ENCODE measurements at regions not wholly inside any gene's neighbourhood (a gene's known extent, or its start where the extent isn't known, plus 50 kb on each side); places are given as distances from the start of the nearest gene placed in this dataset.

- TF ChIP-seq, protein P1, sequence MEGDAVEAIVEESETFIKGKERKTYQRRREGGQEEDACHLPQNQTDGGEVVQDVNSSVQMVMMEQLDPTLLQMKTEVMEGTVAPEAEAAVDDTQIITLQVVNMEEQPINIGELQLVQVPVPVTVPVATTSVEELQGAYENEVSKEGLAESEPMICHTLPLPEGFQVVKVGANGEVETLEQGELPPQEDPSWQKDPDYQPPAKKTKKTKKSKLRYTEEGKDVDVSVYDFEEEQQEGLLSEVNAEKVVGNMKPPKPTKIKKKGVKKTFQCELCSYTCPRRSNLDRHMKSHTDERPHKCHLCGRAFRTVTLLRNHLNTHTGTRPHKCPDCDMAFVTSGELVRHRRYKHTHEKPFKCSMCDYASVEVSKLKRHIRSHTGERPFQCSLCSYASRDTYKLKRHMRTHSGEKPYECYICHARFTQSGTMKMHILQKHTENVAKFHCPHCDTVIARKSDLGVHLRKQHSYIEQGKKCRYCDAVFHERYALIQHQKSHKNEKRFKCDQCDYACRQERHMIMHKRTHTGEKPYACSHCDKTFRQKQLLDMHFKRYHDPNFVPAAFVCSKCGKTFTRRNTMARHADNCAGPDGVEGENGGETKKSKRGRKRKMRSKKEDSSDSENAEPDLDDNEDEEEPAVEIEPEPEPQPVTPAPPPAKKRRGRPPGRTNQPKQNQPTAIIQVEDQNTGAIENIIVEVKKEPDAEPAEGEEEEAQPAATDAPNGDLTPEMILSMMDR (IDR thresholded peaks at IDR 0.05; ENCODE audit: control insufficient read depth, insufficient read depth, low read depth, low read length, missing control alignments): no peak
- H3K4me3 ChIP-seq (ENCODE audit: control insufficient read depth, low read depth, low read length): no peak overlapping the region
- DNase-seq (ENCODE audit: low read depth): no peak
These were observed 112.3 kb upstream of the IRF2BP2 start for GRCh38 chr1:234722270-234722704.

GRCh38 chr1:234721476-234722269 lies 111.7 kb upstream of the IRF2BP2 start:
- peak; percentile 94 for DNase-seq (ENCODE audit: low read depth)
- no peak overlapping the region for H3K4me3 ChIP-seq (ENCODE audit: control insufficient read depth, low read depth, low read length)
- TF ChIP-seq, protein P1 (IDR thresholded peaks at IDR 0.05; ENCODE audit: control insufficient read depth, insufficient read depth, low read depth, low read length, missing control alignments): no peak

- H3K4me3 ChIP-seq (ENCODE audit: control insufficient read depth, low read depth, low read length): no peak overlapping the region
- TF ChIP-seq, protein P1 (IDR thresholded peaks at IDR 0.05; ENCODE audit: control insufficient read depth, insufficient read depth, low read depth, low read length, missing control alignments): no peak
- DNase-seq (ENCODE audit: low read depth): no peak
These were observed 110.9 kb upstream of the IRF2BP2 start for GRCh38 chr1:234720709-234721441.

GRCh38 chr1:234719454-234720251 lies 109.7 kb upstream of the IRF2BP2 start:
- TF ChIP-seq, protein P1 (IDR thresholded peaks at IDR 0.05; ENCODE audit: control insufficient read depth, insufficient read depth, low read depth, low read length, missing control alignments): no peak
- no peak for DNase-seq (ENCODE audit: low read depth)

DNA sequence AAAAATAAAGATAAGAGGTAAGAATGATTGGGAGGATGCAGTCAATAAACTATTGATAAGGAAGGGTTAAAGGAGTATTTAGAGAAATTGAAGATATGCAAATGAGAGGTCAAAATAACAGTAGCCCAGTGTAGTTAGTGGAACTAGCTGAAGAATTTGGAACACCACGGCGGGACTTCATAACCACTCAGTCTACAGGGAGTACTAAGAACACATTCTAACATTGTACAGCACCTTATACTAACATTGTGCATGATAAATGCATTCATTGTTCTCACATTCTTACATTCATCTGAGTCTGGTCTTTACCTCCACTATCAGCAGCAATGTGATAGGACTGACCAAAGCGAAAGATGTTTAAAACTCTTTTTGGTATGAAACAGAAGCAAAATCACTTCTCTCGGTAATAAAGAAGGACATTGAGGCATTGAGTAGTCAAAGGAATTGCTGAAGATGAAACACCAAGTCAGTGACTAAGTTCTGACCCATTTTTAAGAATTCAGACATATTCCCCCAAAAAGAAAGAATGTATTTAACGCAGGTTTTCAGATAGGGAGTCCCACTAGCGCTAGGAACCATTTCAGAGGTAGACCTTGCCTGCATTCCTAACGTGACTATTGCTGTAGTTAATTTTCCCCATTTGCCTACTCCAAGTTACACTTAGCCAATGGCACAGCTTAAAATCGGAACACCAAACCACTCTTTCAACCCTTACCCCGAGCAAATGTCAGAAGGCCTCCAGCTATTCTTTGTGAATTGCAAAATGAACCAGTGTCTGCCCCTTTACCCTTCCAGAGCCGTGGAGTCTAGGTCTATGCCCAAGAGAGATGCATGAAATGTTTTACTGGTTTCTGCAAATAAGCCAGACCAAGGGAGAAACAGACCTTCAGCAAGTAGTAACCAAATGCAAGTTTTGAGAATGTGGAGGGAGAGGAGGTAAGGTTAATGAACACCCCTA lies 108.8 kb upstream of the IRF2BP2 start:
- TF ChIP-seq, protein P1 (IDR thresholded peaks at IDR 0.05; ENCODE audit: control insufficient read depth, insufficient read depth, low read depth, low read length, missing control alignments): no peak
- no peak for DNase-seq (ENCODE audit: low read depth)
- H3K4me3 ChIP-seq (ENCODE audit: control insufficient read depth, low read depth, low read length): no peak overlapping the region

More at GRCh38 chr1:234719454-234720251, 109.7 kb upstream of the IRF2BP2 start:
- no peak overlapping the region for H3K4me3 ChIP-seq (ENCODE audit: control insufficient read depth, low read depth, low read length)
